H1 (cell line): ENCODE measurements at regions not wholly inside any gene's neighbourhood (a gene's known extent, or its start where the extent isn't known, plus 50 kb on each side); places are given as distances from the start of the nearest gene placed in this dataset.

Experiments
- CTCF ChIA-PET: fragments of 300-600 bp; sonication (Branson Sonifier 250); formaldehyde crosslinking; loops from one replicate; lab custom pipeline; 2021; ENCODE audit not compliant: partially characterized antibody; lab: Charles Lee
- POLR2A ChIA-PET: fragments of 300-600 bp; sonication (Branson Sonifier 250); formaldehyde crosslinking; loops from one replicate; lab custom pipeline; 2021; ENCODE audit warnings: inconsistent platforms; ENCODE audit not compliant: partially characterized antibody; lab: Charles Lee
- DNase-seq, 2 experiments: peaks; one replicate each; pipeline versions ENCODE4 v3.0.0 to v3.0.0-alpha.2; 2010 to 2022; ENCODE audit warnings: low spot score in 2 of 2, low read depth in 1 of 2, mixed read lengths in 1 of 2
- FAIRE-seq: peaks from 2 replicates; lab custom pipeline; 2011; peaks lifted over from hg19 to GRCh38; lab: Jason Lieb, UNC
- H2AFZ ChIP-seq: 2 replicates; pipeline ENCODE4 v1.8.1; 2012; ENCODE audit warnings: low read length, inconsistent platforms
- H2AK5ac ChIP-seq: 2 replicates; pipeline ENCODE4 v1.6.1; 2013; ENCODE audit warnings: low read depth, low read length
- H2BK120ac ChIP-seq: replicated peaks from 2 replicates; pipeline ENCODE3; 2013; ENCODE audit warnings: low read depth, low read length, inconsistent platforms
- H2BK12ac ChIP-seq: 2 replicates; pipeline ENCODE4 v1.6.1; 2013; ENCODE audit warnings: low read depth, low read length
- H2BK15ac ChIP-seq: 2 replicates; pipeline ENCODE4 v1.6.1; 2013; ENCODE audit warnings: low read length
- H2BK20ac ChIP-seq: 2 replicates; pipeline ENCODE4 v1.6.1; 2013; ENCODE audit warnings: low read length
- H2BK5ac ChIP-seq: 2 replicates; pipeline ENCODE4 v1.6.1; 2013; ENCODE audit warnings: low read depth, low read length
- H3K14ac ChIP-seq: 2 replicates; pipeline ENCODE4 v1.6.1; 2013; ENCODE audit warnings: inconsistent platforms; ENCODE audit not compliant: insufficient read length
- H3K18ac ChIP-seq: 2 replicates; pipeline ENCODE4 v1.6.1; 2013; ENCODE audit warnings: low read length; ENCODE audit errors: extremely low read depth
- H3K23ac ChIP-seq: 2 replicates; pipeline ENCODE4 v1.6.1; 2013; ENCODE audit warnings: inconsistent platforms; ENCODE audit not compliant: insufficient read length
- H3K23me2 ChIP-seq: 2 replicates; pipeline ENCODE4 v1.6.1; 2013; ENCODE audit warnings: low read depth, low read length
- H3K27ac ChIP-seq: 2 replicates; pipeline ENCODE4 v1.6.1; 2011; ENCODE audit warnings: low read depth, low read length, inconsistent platforms
- H3K27me3 ChIP-seq, 4 experiments: replicated peaks in 1 of 4; 1 replicate in 1 of 4; 2 replicates in 3 of 4; pipeline versions ENCODE4 v1.6.1 to v1.8.1; 2011 to 2013; ENCODE audit warnings: low read length in 3 of 4, mild to moderate bottlenecking in 3 of 4, inconsistent platforms in 2 of 4, mixed read lengths in 2 of 4, moderate library complexity in 1 of 4; ENCODE audit not compliant: control insufficient read depth in 3 of 4, insufficient read depth in 3 of 4; ENCODE audit errors: extremely low read depth in 1 of 4
- H3K36me3 ChIP-seq, 4 experiments: 2 replicates each; pipeline versions ENCODE4 v1.6.1 to v1.8.1; 2011 to 2013; ENCODE audit warnings: mild to moderate bottlenecking in 4 of 4, low read length in 3 of 4, moderate library complexity in 2 of 4, control low read depth in 1 of 4, inconsistent platforms in 1 of 4; ENCODE audit not compliant: insufficient read depth in 4 of 4, control insufficient read depth in 2 of 4
- H3K4ac ChIP-seq: replicated peaks from 2 replicates; pipeline ENCODE3; 2013; ENCODE audit warnings: low read length, low read depth, mixed read lengths, inconsistent platforms; ENCODE audit not compliant: insufficient read length
- H3K4me1 ChIP-seq, 4 experiments: replicated peaks in 1 of 4; 1 replicate in 1 of 4; 2 replicates in 3 of 4; pipeline versions ENCODE4 v1.6.1 to v1.8.1; 2011 to 2013; ENCODE audit warnings: low read length in 3 of 4, inconsistent platforms in 2 of 4, mixed read lengths in 1 of 4; ENCODE audit not compliant: insufficient read depth in 4 of 4, control insufficient read depth in 3 of 4
- H3K4me2 ChIP-seq, 2 experiments: 2 replicates each; pipeline versions ENCODE4 v1.6.1 to v1.8.1; 2011 to 2013; ENCODE audit warnings: low read depth in 2 of 2, low read length in 2 of 2, control low read depth in 1 of 2, inconsistent platforms in 1 of 2, mild to moderate bottlenecking in 1 of 2; ENCODE audit not compliant: insufficient read depth in 1 of 2
- H3K4me3 ChIP-seq, 4 experiments: fragments of 200-600, 300-600 bp in 1 of 4; sonication (generic), shearing (Covaris generic), sonication (Bioruptor Twin) in 1 of 4; 2 replicates each; pipeline versions ENCODE4 v1.5.1 to v1.8.1; 2011 to 2016; ENCODE audit warnings: low read length in 4 of 4, low read depth in 3 of 4, control low read depth in 2 of 4, inconsistent platforms in 2 of 4, mild to moderate bottlenecking in 2 of 4, mixed read lengths in 1 of 4, moderate library complexity in 1 of 4; ENCODE audit not compliant: insufficient read depth in 2 of 4; ENCODE audit errors: extremely low read depth in 1 of 4
- H3K56ac ChIP-seq: replicated peaks from 2 replicates; pipeline ENCODE3; 2013; ENCODE audit warnings: low read depth, mild to moderate bottlenecking, mixed read lengths, low read length, inconsistent platforms; ENCODE audit not compliant: insufficient read length
- H3K79me1 ChIP-seq: 2 replicates; pipeline ENCODE4 v1.6.1; 2013; ENCODE audit warnings: low read depth, low read length, control low read depth
- H3K79me2 ChIP-seq, 2 experiments: 2 replicates each; pipeline versions ENCODE4 v1.6.1 to v1.8.1; 2012 to 2013; ENCODE audit warnings: low read length in 2 of 2, mild to moderate bottlenecking in 2 of 2, inconsistent platforms in 1 of 2; ENCODE audit not compliant: insufficient read depth in 2 of 2, control insufficient read depth in 1 of 2
- H3K9ac ChIP-seq, 4 experiments: replicated peaks in 1 of 4; 1 replicate in 1 of 4; 2 replicates in 3 of 4; pipeline versions ENCODE4 v1.6.1 to v1.8.1; 2011 to 2013; ENCODE audit warnings: low read depth in 3 of 4, low read length in 3 of 4, control low read depth in 2 of 4, mild to moderate bottlenecking in 2 of 4, moderate library complexity in 2 of 4, inconsistent platforms in 1 of 4; ENCODE audit errors: extremely low read depth in 1 of 4
- H3K9me3 ChIP-seq, 2 experiments: 2 replicates each; pipeline versions ENCODE4 v1.6.1 to v1.8.1; 2012 to 2013; ENCODE audit warnings: mild to moderate bottlenecking in 2 of 2, moderate library complexity in 2 of 2, control low read depth in 1 of 2, inconsistent platforms in 1 of 2, low read depth in 1 of 2, low read length in 1 of 2, mixed read lengths in 1 of 2; ENCODE audit not compliant: insufficient read depth in 2 of 2
- H4K20me1 ChIP-seq, 2 experiments: replicated peaks in 1 of 2; 2 replicates each; pipeline versions ENCODE3 to v1.8.1; 2011 to 2013; ENCODE audit warnings: inconsistent platforms in 2 of 2, low read length in 2 of 2, mild to moderate bottlenecking in 1 of 2; ENCODE audit not compliant: insufficient read depth in 2 of 2, control insufficient read depth in 1 of 2
- H4K5ac ChIP-seq: 2 replicates; pipeline ENCODE4 v1.6.1; 2013; ENCODE audit warnings: low read length, low read depth, mixed read lengths, inconsistent platforms; ENCODE audit not compliant: insufficient read length
- H4K8ac ChIP-seq: 2 replicates; pipeline ENCODE4 v1.8.0; 2013; ENCODE audit warnings: mild to moderate bottlenecking, moderate library complexity, low read length, inconsistent platforms; ENCODE audit not compliant: insufficient read depth; ENCODE audit errors: extremely low read depth
- H4K91ac ChIP-seq: replicated peaks from 2 replicates; pipeline ENCODE3; 2013; ENCODE audit warnings: low read length, mixed read lengths, inconsistent platforms; ENCODE audit not compliant: insufficient read length
- CHD2 ChIP-seq: IDR thresholded peaks from 2 replicates; pipeline ENCODE4 v1.6.1; 2012; ENCODE audit warnings: low read length, improper control_type of control experiment
- CTBP2 ChIP-seq: IDR thresholded peaks from 2 replicates; pipeline ENCODE4 v1.7.0; 2011; ENCODE audit warnings: borderline replicate concordance, mild to moderate bottlenecking, moderate library complexity, mixed read lengths, low read length; ENCODE audit not compliant: insufficient read depth, insufficient read length
- HDAC2 ChIP-seq, 2 experiments: fragments of 300-600 bp in 1 of 2; sonication (generic) in 1 of 2; IDR thresholded peaks; 2 replicates each; pipeline ENCODE4 v1.6.1; 2011 to 2012; ENCODE audit warnings: low read depth in 2 of 2, low read length in 2 of 2, mild to moderate bottlenecking in 2 of 2, moderate library complexity in 2 of 2, borderline replicate concordance in 1 of 2, inconsistent platforms in 1 of 2
- POLR2A ChIP-seq, 2 experiments: IDR thresholded peaks; 1 replicate in 1 of 2; 2 replicates in 1 of 2; pipeline ENCODE4 v1.6.1; 2011; ENCODE audit warnings: low read depth in 2 of 2, low read length in 2 of 2, mild to moderate bottlenecking in 2 of 2; ENCODE audit errors: control extremely low read depth in 1 of 2
- SP4 ChIP-seq: IDR thresholded peaks from 2 replicates; pipeline ENCODE4 v1.6.1; 2012; ENCODE audit warnings: low read length, inconsistent platforms
- SUZ12 ChIP-seq: fragments of 200-600 bp; sonication (generic); IDR thresholded peaks from 2 replicates; pipeline ENCODE4 v1.6.1; 2012; ENCODE audit warnings: mild to moderate bottlenecking, inconsistent platforms, low read length, moderate library complexity, mixed read lengths
- WGBS, 2 experiments: shearing (Covaris generic) in 1 of 2; methylation state at CpG; one replicate each; pipeline versions ENCODE4 v1.1.6 to v1.1.7; 2013 to 2015; ENCODE audit warnings: low lambda C conversion rate in 2 of 2, mixed read lengths in 2 of 2, inconsistent platforms in 1 of 2, low coverage in 1 of 2, missing lambda C conversion rate in 1 of 2; ENCODE audit not compliant: insufficient replicate concordance in 2 of 2, insufficient coverage in 1 of 2, insufficient read length in 1 of 2; ENCODE audit errors: extremely low coverage in 1 of 2, missing lambda C conversion rate in 1 of 2; 5-methylcytosine and 5-hydroxymethylcytosine counted together

DNA sequence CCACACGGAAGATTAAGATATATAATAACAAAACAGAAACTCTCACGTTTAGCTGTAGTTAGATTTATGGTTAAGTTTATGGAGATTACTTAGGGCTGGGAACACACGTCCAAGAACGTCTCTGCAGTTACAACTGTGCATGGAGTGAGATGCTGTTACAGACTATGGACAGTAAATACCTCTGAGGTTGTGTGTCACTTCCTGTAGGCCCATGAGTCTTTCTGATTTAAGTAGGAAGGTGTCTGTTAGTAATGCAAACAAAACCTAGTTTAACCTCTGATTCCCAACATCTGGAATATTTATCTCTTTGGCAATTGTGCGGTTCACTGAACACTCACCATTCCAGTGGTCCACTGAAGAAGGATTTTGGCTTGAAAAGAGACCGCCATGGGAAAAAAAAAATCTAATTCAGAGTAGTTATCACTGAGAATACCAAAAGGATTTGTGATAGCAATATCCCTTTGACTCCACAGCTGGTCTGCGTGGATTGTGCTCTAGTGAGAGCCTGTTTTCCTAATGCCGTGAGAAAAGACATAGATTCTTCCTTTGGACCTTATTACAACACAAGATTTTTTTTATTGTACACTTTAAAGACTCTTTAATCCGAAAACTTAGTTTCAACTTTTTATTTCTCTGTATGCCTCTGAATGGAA lies 478.2 kb upstream of the CITED2 start:
- H3K14ac ChIP-seq, result no peak overlapping the region
- H3K4me2 ChIP-seq, result no peak overlapping the region
- H4K20me1 ChIP-seq, result no peaks in the 10 kb centered on the region
- H3K79me2 ChIP-seq, result no peaks in the 10 kb centered on the region
- H3K4me1 ChIP-seq, result no peaks in the 10 kb centered on the region; a peak in 1 of 7 replicates
- H3K4me3 ChIP-seq, result no peak overlapping the region
- no peak overlapping the region for H3K9ac ChIP-seq
- H3K4ac ChIP-seq, result no peak overlapping the region
- H2BK12ac ChIP-seq, result no peak overlapping the region
- no peak overlapping the region for H2BK15ac ChIP-seq
- H3K27me3 ChIP-seq, result peaks cover 0 to 1% (median 0%) of the 10 kb centered on the region in 4 experiments; a peak in 1 of 7 replicates
- H3K18ac ChIP-seq, result no peak overlapping the region
- H3K79me1 ChIP-seq, result no peaks in the 10 kb centered on the region
- no peaks in the 10 kb centered on the region for H3K23me2 ChIP-seq
- no peak overlapping the region for H4K91ac ChIP-seq
- H2BK120ac ChIP-seq, result no peak overlapping the region
- FAIRE-seq (no peak), DNase-seq (no peak)
- no peak for TF ChIP-seq CTBP2
- no peak for TF ChIP-seq SUZ12
- TF ChIP-seq HDAC2 (IDR thresholded peaks at IDR 0.05; ENCODE audit: borderline replicate concordance in 1 of 2, low read depth in 2 of 2, low read length in 2 of 2), result no peak
- no peak for TF ChIP-seq SP4
- no peak for TF ChIP-seq CHD2
- no peak for TF ChIP-seq POLR2A (IDR thresholded peaks at IDR 0.05; ENCODE audit: control extremely low read depth in 1 of 2, low read depth in 2 of 2, low read length in 2 of 2)
- POLR2A ChIA-PET, result interaction anchor here (0.5 to 2.7 kb wide), 3 partner anchors 37 to 478 kb away, joined by 3 to 11 read pairs (median 3); partner anchors contain the start of gene CITED2
- no peak overlapping the region for H4K5ac ChIP-seq
- CTCF ChIA-PET, result interaction anchor here (0.6 to 1.1 kb wide), 3 partner anchors 29 to 662 kb away, joined by 3 to 4 read pairs (median 4); no protein-coding TSS in a partner anchor
- WGBS, 2 experiments, result 91% methylated on average over 9 of the region's 9 CpGs; no CpG with 5 or more reads in 1 of the 2 experiments
- no peak overlapping the region for H2BK5ac ChIP-seq
- no peak overlapping the region for H4K8ac ChIP-seq
- H3K9me3 ChIP-seq, result no peaks in the 10 kb centered on the region
- H3K27ac ChIP-seq, result no peak overlapping the region
- no peaks in the 10 kb centered on the region for H3K36me3 ChIP-seq
- no peak overlapping the region for H3K56ac ChIP-seq
- no peak overlapping the region for H2AK5ac ChIP-seq
- H3K23ac ChIP-seq, result no peak overlapping the region
- H2BK20ac ChIP-seq, result no peak overlapping the region
- no peak overlapping the region for H2AFZ ChIP-seq
